Activated CD4-positive, alpha-beta T cell treated with anti-CD3 and anti-CD28 coated beads, Interleukin-2, amount 10 ng/mL, durations not matched to agents 7 days and 5 days (primary cell): ENCODE measurements at regions not wholly inside any gene's neighbourhood (a gene's known extent, or its start where the extent isn't known, plus 50 kb on each side); places are given as distances from the start of the nearest gene placed in this dataset.
"Not testable (repeated sequence)": the region's sequence is repeated elsewhere in the genome, so short reads cannot be mapped to it uniquely, and the experiment has no call there.

Experiments
- CTCF ChIA-PET: fragments of 350-600 bp; sonication (Branson Sonifier 250); formaldehyde crosslinking; loops from one replicate; lab custom pipeline; 2021; ENCODE audit warnings: antibody characterized with exemption; lab: Charles Lee
- POLR2A ChIA-PET: fragments of 350-600 bp; sonication (Branson Sonifier 250); formaldehyde crosslinking; loops from one replicate; lab custom pipeline; 2021; ENCODE audit warnings: antibody characterized with exemption; lab: Charles Lee
- DNase-seq: peaks from one replicate; pipeline ENCODE4 v3.0.0-alpha.2; 2020
- H3K27ac Mint-ChIP-seq: one replicate; pipeline ENCODE4 v1.8.0; 2021; ENCODE audit warnings: mild to moderate bottlenecking, moderate library complexity, mixed read lengths
- H3K27me3 Mint-ChIP-seq: one replicate; pipeline ENCODE4 v1.8.0; 2021; ENCODE audit warnings: mixed read lengths
- H3K36me3 Mint-ChIP-seq: one replicate; pipeline ENCODE4 v1.8.0; 2021; ENCODE audit warnings: low read depth, mixed read lengths
- H3K4me1 Mint-ChIP-seq: one replicate; pipeline ENCODE4 v1.8.0; 2021; ENCODE audit warnings: mixed read lengths
- H3K4me3 Mint-ChIP-seq: one replicate; pipeline ENCODE4 v1.8.0; 2021; ENCODE audit warnings: mild to moderate bottlenecking, moderate library complexity, mixed read lengths
- H3K9me3 Mint-ChIP-seq: one replicate; pipeline ENCODE4 v1.8.0; 2021; ENCODE audit warnings: mixed read lengths

DNA sequence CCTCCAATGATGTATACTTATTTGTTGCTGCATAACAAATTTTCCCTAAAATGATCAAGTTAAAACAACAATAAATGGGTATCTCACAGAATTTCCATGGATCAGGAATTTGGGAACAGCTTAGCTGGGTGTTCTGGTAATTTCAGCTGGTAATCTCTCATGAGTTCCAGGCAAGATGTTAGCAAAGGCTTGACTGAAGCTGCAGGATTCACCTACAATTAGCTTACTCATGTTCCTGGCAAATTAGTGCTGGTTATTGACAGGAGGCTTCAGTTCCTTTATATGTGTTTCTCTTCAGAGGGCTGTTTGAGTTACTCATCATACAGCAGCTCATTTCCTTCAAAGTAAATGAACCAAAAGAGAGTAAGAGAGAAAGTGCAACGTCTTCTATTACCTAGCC, 506.3 kb upstream of the IMPG1 start:
- CTCF ChIA-PET, result no interaction called here
- no peak overlapping the region for H3K27ac Mint-ChIP-seq

DNA sequence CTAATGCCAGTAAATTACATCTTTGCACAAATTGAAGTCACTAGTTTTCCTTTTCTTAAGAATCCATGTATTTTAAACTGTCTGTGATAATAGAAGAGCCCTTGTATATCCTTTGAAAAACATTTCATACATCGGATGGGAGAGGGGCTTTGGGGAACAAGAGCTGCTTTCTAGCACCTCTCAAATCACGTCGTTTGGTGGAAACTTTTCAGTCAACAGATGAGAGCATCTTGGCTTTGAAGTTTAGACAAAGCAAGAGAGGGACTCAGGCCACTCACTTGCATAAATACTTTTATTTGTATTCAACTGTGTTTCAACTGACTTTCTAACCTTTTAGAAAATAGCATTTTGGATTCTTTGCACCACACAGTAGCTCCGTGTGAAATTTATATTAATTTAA, 502.3 kb upstream of the IMPG1 start:
- H3K27ac Mint-ChIP-seq, result no peak overlapping the region
- no peaks in the 10 kb centered on the region for H3K36me3 Mint-ChIP-seq
- DNase-seq, result no peak
- CTCF ChIA-PET, result no interaction called here
- no peaks in the 10 kb centered on the region for H3K27me3 Mint-ChIP-seq
- POLR2A ChIA-PET, result no interaction called here
- H3K4me1 Mint-ChIP-seq, result no peaks in the 10 kb centered on the region
- no peaks in the 10 kb centered on the region for H3K9me3 Mint-ChIP-seq
- H3K4me3 Mint-ChIP-seq, result no peak overlapping the region

More for the DNA sequence above, 506.3 kb upstream of the IMPG1 start:
- Mint-ChIP-seq H3K27me3 (no peaks in the 10 kb centered on the region), H3K4me1 (no peaks in the 10 kb centered on the region), H3K36me3 (no peaks in the 10 kb centered on the region), H3K4me3 (no peak overlapping the region), H3K9me3 (no peaks in the 10 kb centered on the region)
- POLR2A ChIA-PET, result no interaction called here
- DNase-seq, result no peak

DNA sequence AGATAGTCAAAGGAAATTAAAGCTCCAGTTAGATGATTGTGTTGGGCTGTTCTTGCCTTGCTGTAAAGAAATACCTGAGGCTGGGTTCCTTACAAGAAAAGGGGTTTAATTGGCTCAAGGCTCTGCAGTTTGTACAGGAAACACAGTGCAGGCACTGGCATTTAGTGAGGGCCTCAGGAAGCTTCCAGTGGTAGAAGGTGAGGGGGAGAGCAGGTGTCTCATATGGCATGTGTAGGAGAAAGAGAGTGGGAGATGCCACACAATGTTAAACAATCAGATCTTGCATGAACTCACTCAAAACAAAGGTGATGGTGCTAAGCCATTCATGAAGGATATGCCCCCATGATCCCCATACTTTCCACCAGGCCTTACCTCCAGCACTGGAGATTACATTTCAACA, 493.5 kb upstream of the IMPG1 start:
- Mint-ChIP-seq H3K4me1 (no peaks in the 10 kb centered on the region), H3K4me3 (no peak overlapping the region), H3K36me3 (no peaks in the 10 kb centered on the region), H3K9me3 (peaks cover 7% of the 10 kb centered on the region), H3K27ac (no peak overlapping the region), H3K27me3 (no peaks in the 10 kb centered on the region)
- ChIA-PET POLR2A (no interaction called here), CTCF (no interaction called here)
- DNase-seq, result no peak

DNA sequence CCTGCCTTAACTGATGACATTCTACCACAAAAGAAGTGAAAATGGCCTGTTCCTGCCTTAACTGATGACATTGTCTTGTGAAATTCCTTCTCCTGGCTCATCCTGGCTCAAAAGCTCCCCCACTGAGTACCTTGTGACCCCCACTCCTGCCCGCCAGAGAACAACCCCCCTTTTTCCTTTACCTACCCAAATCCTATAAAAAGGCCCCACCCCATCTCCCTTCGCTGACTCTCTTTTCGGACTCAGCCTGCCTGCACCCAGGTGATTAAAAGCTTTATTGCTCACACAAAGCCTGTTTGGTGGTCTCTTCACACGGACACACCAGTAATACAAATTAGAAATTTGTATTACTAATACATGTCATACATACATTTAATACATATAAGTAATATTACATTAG, 489.9 kb upstream of the IMPG1 start:
- H3K36me3 Mint-ChIP-seq, result not testable (repeated sequence)

DNA sequence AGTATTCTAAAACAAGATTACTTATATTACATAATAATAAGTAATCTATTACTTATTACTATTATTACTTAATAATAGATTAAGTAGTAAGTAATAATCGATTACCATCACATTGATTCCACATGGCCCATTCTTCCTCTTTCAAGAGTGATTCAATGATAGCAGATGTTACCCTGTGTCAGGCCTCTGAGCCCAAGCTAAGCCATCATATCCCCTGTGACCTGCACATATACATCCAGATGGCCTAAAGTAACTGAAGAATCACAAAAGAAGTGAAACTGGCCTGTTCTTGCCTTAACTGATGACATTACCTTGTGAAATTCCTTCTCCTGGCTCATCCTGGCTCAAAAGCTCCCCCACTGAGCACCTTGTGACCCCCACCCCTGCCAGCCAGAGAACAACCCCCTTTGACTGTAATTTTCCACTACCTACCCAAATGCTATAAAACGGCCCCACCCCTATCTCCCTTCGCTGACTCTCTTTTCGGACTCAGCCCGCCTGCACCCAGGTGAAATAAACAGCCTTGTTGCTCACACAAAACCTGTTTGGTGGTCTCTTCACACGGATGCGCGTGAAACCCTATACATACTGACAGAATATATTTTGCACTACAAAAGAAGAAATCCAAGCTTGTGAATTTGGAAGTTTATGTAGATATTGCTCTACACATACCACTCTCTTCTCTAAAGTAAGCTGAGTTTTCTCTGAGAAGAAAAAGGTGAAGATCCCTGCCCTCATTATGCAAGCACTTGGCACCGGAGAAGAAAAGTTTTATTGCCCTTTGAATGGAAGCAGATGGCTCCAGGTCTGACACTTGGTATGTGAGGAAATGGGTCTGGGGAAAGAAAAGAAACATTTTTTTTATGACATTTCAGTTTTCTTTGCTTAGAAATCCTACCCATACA, 488.6 kb upstream of the IMPG1 start:
- POLR2A ChIA-PET, H3K4me3 Mint-ChIP-seq, DNase-seq, H3K27ac Mint-ChIP-seq, H3K4me1 Mint-ChIP-seq, H3K36me3 Mint-ChIP-seq, CTCF ChIA-PET, H3K27me3 Mint-ChIP-seq, H3K9me3 Mint-ChIP-seq: not testable (repeated sequence)

More for the DNA sequence above, 489.9 kb upstream of the IMPG1 start:
- POLR2A ChIA-PET, H3K9me3 Mint-ChIP-seq, H3K4me1 Mint-ChIP-seq, H3K27ac Mint-ChIP-seq, CTCF ChIA-PET, H3K4me3 Mint-ChIP-seq, DNase-seq, H3K27me3 Mint-ChIP-seq: not testable (repeated sequence)

DNA sequence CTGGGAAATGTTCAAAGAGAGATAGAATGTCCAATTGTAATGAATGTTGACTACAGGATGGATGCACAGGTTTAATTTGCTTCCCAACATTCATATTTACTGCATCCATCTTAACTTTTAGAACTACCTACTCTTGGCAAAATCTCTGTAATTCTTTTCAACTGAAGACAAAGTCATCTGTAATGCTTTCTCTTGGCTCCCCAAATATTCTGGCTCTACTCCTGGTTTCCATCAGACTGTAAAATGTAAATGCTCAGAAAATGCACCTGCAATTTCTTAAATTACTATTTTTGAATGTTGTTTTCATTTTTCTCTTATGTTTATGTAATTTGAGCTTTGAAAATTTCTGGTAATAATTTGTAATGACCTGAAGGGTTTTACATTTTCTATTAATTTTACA, 480.8 kb upstream of the IMPG1 start:
- H3K4me1 Mint-ChIP-seq, result no peaks in the 10 kb centered on the region
- no peak overlapping the region for H3K4me3 Mint-ChIP-seq
- H3K27me3 Mint-ChIP-seq, result no peaks in the 10 kb centered on the region
- peaks cover 3% of the 10 kb centered on the region for H3K9me3 Mint-ChIP-seq
- ChIA-PET CTCF (no interaction called here), POLR2A (no interaction called here)
- H3K36me3 Mint-ChIP-seq, result no peaks in the 10 kb centered on the region
- no peak for DNase-seq
- H3K27ac Mint-ChIP-seq, result no peak overlapping the region

DNA sequence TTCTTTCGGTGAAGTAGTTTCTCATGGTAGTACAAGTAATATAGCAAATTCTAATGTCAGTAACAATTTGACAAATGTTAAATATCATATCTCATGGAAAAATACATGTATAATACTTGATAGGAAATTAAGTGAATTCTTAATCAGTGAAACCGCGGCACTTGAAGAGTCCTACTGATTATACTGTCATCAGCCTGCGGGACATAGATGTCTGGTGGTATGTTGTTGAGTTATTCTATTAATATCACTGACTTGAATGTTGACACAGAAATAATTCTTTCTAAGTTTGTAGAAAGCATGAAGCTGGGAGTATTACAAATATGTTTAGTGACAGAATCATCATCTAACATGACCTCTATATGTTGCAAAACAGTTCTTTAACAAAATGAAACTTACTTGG, 479.8 kb upstream of the IMPG1 start:
- POLR2A ChIA-PET, result no interaction called here
- Mint-ChIP-seq H3K36me3 (no peaks in the 10 kb centered on the region), H3K27ac (no peak overlapping the region), H3K4me3 (no peak overlapping the region), H3K9me3 (peaks cover 3% of the 10 kb centered on the region), H3K27me3 (no peaks in the 10 kb centered on the region), H3K4me1 (no peaks in the 10 kb centered on the region)
- DNase-seq, result no peak
- CTCF ChIA-PET, result no interaction called here

DNA sequence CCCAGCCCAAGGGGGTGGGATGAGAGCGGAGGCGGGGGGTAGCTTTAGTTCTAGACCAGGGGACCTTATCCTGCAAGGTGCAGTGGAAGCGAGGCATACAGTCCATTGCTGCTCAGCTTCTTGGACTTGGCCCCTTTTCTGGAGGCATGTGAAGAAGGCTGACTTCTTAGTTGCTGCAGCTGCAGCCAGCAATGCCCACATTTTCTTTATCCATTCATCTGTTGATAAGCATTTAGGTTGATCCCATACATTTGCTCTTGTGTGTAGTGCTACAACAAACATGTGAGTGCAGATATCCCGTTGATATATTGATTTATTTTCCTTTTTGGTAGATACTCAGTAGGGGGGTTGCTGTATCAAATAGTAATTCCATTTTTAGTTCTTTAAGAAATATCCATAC, 461.2 kb upstream of the IMPG1 start:
- Mint-ChIP-seq H3K27ac (no peak overlapping the region), H3K4me3 (no peak overlapping the region), H3K36me3 (no peaks in the 10 kb centered on the region), H3K27me3 (no peaks in the 10 kb centered on the region), H3K4me1 (no peaks in the 10 kb centered on the region), H3K9me3 (peaks cover 16% of the 10 kb centered on the region)
- ChIA-PET POLR2A (no interaction called here), CTCF (no interaction called here)
- no peak for DNase-seq

DNA sequence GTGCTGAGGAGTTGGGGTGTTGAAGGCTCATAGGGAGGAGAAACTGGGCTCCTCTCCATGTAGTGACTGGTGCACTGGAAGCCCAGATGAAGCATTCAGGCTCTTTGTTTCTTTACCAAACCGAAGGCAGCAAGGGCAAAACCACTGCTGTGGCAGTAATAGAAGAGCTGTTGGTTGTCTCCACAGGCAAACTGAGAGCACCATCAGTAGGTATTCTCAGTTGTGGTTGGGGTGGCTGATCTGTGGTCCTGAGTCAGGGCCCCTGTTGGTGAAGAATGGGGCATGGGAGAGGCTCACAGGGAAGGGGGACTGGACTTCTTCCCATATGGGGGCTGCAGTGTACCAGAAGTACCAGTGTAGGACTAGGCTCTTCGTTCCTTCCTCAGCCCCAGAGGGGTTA, 460.2 kb upstream of the IMPG1 start:
- no peaks in the 10 kb centered on the region for H3K27me3 Mint-ChIP-seq
- ChIA-PET POLR2A (no interaction called here), CTCF (interaction anchor here (0.5 kb wide), 1 partner anchor 776 kb away, joined by 4 read pairs; no protein-coding TSS in a partner anchor)
- H3K27ac Mint-ChIP-seq, result no peak overlapping the region
- H3K4me1 Mint-ChIP-seq, result no peaks in the 10 kb centered on the region
- peaks cover 19% of the 10 kb centered on the region for H3K9me3 Mint-ChIP-seq
- H3K36me3 Mint-ChIP-seq, result no peaks in the 10 kb centered on the region
- no peak overlapping the region for H3K4me3 Mint-ChIP-seq
- DNase-seq, result no peak

DNA sequence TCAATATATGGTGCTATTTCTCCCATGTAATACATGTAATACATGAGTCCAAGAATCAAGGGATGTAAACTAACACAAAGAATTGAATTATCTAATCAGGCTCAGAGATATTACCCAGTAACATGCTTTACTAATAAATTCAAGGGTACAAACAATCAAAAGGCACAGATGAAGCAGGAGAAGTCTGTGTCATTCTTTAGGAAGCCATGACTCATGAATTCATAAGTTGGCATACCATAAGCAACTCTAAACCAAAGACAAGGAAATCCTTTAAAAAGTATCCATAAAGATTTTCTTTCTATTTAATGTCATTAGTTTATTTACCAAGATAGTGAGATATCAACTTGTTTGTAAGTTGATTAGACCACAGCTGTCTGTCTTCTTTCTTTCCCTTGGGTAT, 446.0 kb upstream of the IMPG1 start:
- Mint-ChIP-seq H3K4me3 (no peak overlapping the region), H3K4me1 (no peaks in the 10 kb centered on the region), H3K27ac (no peak overlapping the region), H3K27me3 (no peaks in the 10 kb centered on the region), H3K9me3 (peaks cover 4% of the 10 kb centered on the region), H3K36me3 (no peaks in the 10 kb centered on the region)
- ChIA-PET POLR2A (no interaction called here), CTCF (no interaction called here)
- no peak for DNase-seq

DNA sequence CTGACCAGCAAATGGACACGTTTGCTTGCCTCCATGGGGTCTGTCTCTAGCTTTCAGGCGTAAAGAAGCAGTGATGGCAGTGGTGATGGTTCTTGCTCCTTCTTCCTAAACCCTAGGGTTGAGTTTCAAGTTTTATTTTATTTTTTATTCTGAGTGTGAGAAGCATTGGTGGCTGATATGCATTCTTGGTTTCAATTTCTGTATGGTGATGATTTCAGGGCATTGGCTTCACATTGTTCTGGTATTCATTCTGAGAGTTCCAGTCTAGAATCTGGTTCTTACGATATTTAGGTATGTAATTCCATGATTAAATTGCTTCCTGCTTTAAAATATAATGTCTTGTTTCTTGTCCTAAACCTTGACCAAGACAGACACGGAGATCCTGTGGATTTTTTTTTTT, 444.5 kb upstream of the IMPG1 start:
- H3K27ac Mint-ChIP-seq, result no peak overlapping the region

DNA sequence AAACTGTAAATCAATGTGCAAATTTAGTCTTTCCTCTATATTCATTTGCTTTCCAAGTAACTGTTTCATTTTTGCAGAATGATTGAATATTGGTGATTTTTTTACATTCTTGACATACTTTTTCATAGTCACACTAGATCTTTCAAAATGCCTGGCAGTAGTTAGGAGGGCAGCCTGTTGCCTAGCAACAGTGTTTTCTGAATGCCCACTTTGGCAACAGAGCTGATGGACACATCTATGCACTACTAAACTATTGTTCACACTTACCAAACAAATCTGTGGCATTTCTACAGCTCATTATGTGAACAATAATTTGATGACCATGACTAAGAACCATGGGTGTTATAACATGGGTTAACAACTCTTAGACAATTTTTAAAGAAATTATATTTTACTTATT, 438.0 kb upstream of the IMPG1 start:
- Mint-ChIP-seq H3K4me3 (no peak overlapping the region), H3K36me3 (no peaks in the 10 kb centered on the region), H3K27me3 (no peaks in the 10 kb centered on the region), H3K4me1 (no peaks in the 10 kb centered on the region), H3K9me3 (peaks cover 10% of the 10 kb centered on the region), H3K27ac (no peak overlapping the region)
- CTCF ChIA-PET, result no interaction called here
- no peak for DNase-seq
- POLR2A ChIA-PET, result no interaction called here

More for the DNA sequence above, 444.5 kb upstream of the IMPG1 start:
- no peak for DNase-seq
- no peaks in the 10 kb centered on the region for H3K4me1 Mint-ChIP-seq
- H3K9me3 Mint-ChIP-seq, result peaks cover 7% of the 10 kb centered on the region
- CTCF ChIA-PET, result no interaction called here
- no peak overlapping the region for H3K4me3 Mint-ChIP-seq
- no peaks in the 10 kb centered on the region for H3K36me3 Mint-ChIP-seq
- POLR2A ChIA-PET, result no interaction called here
- no peaks in the 10 kb centered on the region for H3K27me3 Mint-ChIP-seq

DNA sequence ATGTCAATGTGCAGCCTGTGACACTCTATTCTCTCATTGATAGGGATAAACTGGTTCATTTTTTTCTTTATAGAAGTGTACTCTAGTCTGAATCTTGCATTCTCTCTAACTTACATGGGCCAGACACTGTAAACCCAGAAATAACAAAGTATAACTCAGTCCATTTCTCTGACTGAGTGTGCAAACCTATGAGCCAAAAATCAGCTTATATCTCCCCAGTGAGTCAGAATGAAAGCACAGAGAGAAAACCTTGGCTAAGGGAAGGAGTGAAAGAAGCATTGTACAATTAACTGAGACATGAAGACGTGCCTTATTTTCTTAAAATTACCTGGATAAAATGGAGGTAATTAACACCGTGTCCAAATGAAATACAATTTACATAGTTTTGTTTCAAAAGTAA, 436.9 kb upstream of the IMPG1 start:
- H3K27ac Mint-ChIP-seq, result no peak overlapping the region
- DNase-seq, result no peak
- H3K4me1 Mint-ChIP-seq, result no peaks in the 10 kb centered on the region
- ChIA-PET CTCF (no interaction called here), POLR2A (no interaction called here)
- peaks cover 10% of the 10 kb centered on the region for H3K9me3 Mint-ChIP-seq
- no peak overlapping the region for H3K4me3 Mint-ChIP-seq
- H3K27me3 Mint-ChIP-seq, result no peaks in the 10 kb centered on the region
- no peaks in the 10 kb centered on the region for H3K36me3 Mint-ChIP-seq

DNA sequence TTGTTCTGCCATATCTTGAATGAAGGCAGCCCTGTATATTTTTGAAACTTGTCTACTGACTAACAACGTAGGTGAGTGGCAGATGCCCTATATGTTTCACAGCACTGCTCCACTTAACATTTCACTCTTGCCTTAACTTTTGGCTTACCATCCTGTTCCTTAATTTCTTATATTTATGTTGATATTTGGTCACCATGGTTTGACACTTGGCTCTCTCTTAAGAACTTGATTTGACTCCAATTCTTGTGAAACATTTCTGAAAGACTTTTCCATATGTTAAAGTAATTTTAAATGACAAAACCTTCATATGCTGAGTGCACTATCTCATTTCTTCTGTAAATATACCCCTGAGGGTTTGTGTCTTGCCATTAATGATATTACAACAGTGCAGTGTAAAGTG, 434.3 kb upstream of the IMPG1 start:
- no peak for DNase-seq
- no peak overlapping the region for H3K27ac Mint-ChIP-seq
- no peaks in the 10 kb centered on the region for H3K4me1 Mint-ChIP-seq
- peaks cover 4% of the 10 kb centered on the region for H3K9me3 Mint-ChIP-seq
- H3K27me3 Mint-ChIP-seq, result no peaks in the 10 kb centered on the region
- ChIA-PET POLR2A (no interaction called here), CTCF (no interaction called here)
- H3K4me3 Mint-ChIP-seq, result no peak overlapping the region
- no peaks in the 10 kb centered on the region for H3K36me3 Mint-ChIP-seq
